ENCODE measurements at regions not wholly inside any gene's neighbourhood (a gene's known extent, or its start where the extent isn't known, plus 50 kb on each side); places are given as distances from the start of the nearest gene placed in this dataset.

DNA sequence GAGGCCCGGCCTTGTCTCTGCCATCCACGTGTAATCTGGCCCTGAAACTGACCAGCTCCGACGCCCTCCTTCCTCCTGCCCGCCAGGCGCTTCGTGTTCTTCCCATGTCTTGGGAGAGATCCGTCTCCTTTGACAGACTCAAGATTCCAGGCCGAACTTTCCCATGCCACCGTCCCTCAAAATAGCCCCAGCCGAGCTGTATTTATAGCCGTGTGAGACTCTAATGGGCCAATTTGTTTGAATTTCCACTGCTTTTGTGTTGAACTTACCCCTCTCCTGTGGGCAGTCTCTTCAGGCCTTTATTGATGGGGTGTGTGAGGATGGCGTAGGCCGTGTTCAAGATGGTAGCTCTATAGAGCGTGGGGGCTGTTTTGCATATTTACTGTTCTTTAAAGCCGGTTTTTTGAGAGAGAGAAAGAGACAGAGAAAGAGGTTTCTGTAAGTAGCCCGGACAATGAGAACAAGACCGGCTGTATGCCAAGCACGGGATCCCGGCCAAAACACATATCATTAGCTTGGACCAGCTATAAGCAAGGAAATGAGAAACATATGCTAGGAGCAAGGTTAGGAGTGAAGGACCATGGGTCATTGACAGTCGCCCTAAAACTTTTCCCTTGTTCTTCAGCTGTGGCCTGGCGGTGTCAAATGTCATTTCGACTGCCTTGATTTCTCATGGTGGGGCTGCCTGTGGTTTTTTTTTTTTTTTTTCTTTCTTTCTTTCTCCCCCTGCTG lies 124.5 kb upstream of the ZFHX3 start:
- TF ChIP-seq, protein P1, sequence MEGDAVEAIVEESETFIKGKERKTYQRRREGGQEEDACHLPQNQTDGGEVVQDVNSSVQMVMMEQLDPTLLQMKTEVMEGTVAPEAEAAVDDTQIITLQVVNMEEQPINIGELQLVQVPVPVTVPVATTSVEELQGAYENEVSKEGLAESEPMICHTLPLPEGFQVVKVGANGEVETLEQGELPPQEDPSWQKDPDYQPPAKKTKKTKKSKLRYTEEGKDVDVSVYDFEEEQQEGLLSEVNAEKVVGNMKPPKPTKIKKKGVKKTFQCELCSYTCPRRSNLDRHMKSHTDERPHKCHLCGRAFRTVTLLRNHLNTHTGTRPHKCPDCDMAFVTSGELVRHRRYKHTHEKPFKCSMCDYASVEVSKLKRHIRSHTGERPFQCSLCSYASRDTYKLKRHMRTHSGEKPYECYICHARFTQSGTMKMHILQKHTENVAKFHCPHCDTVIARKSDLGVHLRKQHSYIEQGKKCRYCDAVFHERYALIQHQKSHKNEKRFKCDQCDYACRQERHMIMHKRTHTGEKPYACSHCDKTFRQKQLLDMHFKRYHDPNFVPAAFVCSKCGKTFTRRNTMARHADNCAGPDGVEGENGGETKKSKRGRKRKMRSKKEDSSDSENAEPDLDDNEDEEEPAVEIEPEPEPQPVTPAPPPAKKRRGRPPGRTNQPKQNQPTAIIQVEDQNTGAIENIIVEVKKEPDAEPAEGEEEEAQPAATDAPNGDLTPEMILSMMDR (CRISPR knock-in tag; IDR thresholded peaks at IDR 0.05), result 0 out of 2 replicates have a peak, but pooled peaks have one; percentile 3
- TF ChIP-seq, protein P2, sequence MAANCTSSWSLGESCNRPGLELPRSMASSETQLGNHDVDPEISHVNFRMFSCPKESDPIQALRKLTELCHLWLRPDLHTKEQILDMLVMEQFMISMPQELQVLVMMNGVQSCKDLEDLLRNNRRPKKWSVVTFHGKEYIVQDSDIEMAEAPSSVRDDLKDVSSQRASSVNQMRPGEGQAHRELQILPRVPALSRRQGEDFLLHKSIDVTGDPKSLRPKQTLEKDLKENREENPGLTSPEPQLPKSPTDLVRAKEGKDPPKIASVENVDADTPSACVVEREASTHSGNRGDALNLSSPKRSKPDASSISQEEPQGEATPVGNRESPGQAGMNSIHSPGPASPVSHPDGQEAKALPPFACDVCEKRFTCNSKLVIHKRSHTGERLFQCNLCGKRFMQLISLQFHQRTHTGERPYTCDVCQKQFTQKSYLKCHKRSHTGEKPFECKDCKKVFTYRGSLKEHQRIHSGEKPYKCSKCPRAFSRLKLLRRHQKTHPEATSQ (CRISPR knock-in tag; IDR thresholded peaks at IDR 0.05; ENCODE audit: borderline replicate concordance), result no peak
- TF ChIP-seq JUND (CRISPR knock-in tag; IDR thresholded peaks at IDR 0.05) (no peak), GABPB1 (CRISPR knock-in tag; IDR thresholded peaks at IDR 0.05) (no peak), ZSCAN20 (CRISPR knock-in tag; IDR thresholded peaks at IDR 0.05; ENCODE audit: borderline replicate concordance) (no peak), BCL6 (CRISPR knock-in tag; IDR thresholded peaks at IDR 0.05) (no peak), HDAC2 (CRISPR knock-in tag; IDR thresholded peaks at IDR 0.05) (no peak), ZNF556 (CRISPR knock-in tag; IDR thresholded peaks at IDR 0.05; ENCODE audit: borderline replicate concordance) (no peak), POLR2AphosphoS5 (IDR thresholded peaks at IDR 0.05; ENCODE audit: low read depth, low read length) (no peak), CEBPB (IDR thresholded peaks at IDR 0.05; ENCODE audit: borderline replicate concordance, low read depth, low read length) (no peak)
- TF ChIP-seq, protein P3, sequence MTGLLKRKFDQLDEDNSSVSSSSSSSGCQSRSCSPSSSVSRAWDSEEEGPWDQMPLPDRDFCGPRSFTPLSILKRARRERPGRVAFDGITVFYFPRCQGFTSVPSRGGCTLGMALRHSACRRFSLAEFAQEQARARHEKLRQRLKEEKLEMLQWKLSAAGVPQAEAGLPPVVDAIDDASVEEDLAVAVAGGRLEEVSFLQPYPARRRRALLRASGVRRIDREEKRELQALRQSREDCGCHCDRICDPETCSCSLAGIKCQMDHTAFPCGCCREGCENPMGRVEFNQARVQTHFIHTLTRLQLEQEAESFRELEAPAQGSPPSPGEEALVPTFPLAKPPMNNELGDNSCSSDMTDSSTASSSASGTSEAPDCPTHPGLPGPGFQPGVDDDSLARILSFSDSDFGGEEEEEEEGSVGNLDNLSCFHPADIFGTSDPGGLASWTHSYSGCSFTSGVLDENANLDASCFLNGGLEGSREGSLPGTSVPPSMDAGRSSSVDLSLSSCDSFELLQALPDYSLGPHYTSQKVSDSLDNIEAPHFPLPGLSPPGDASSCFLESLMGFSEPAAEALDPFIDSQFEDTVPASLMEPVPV (CRISPR knock-in tag; IDR thresholded peaks at IDR 0.05), result no peak
- TF ChIP-seq, protein P4, sequence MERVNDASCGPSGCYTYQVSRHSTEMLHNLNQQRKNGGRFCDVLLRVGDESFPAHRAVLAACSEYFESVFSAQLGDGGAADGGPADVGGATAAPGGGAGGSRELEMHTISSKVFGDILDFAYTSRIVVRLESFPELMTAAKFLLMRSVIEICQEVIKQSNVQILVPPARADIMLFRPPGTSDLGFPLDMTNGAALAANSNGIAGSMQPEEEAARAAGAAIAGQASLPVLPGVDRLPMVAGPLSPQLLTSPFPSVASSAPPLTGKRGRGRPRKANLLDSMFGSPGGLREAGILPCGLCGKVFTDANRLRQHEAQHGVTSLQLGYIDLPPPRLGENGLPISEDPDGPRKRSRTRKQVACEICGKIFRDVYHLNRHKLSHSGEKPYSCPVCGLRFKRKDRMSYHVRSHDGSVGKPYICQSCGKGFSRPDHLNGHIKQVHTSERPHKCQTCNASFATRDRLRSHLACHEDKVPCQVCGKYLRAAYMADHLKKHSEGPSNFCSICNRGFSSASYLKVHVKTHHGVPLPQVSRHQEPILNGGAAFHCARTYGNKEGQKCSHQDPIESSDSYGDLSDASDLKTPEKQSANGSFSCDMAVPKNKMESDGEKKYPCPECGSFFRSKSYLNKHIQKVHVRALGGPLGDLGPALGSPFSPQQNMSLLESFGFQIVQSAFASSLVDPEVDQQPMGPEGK (CRISPR knock-in tag; IDR thresholded peaks at IDR 0.05), result no peak

Data from HepG2 (cell line).